ENCODE measurements at regions not wholly inside any gene's neighbourhood (a gene's known extent, or its start where the extent isn't known, plus 50 kb on each side); places are given as distances from the start of the nearest gene placed in this dataset.

DNA sequence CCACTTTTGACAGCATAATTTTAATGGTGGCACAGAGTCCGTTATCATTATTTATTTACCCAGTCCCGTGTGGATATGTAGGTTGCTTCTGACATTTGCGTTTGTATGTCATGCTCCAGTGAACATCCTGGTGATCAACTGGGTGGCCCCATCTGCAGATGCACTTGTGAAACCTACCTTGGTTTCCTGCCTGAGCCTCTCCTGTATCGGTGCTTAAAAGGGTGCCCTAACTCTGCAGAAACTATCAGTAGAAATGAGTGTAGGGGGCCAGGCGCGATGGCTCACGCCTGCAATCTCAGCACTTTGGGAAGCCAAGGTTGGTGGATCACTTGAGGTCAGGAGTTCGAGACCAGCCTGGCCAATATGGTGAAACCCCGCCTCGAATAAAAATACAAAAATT is 92.1 kb upstream of the IER5L start:
- ChIA-PET POLR2A (interaction anchor here (0.6 kb wide), 1 partner anchor 171 kb away, joined by 4 read pairs; no protein-coding TSS in a partner anchor), CTCF (no interaction called here)
- TF ChIP-seq JUN (IDR thresholded peaks at IDR 0.05; ENCODE audit: borderline replicate concordance, insufficient read depth, insufficient read length, low read depth) (no peak), EZH2 (IDR thresholded peaks at IDR 0.05; ENCODE audit: borderline replicate concordance, low read depth, low read length, severe bottlenecking) (no peak), MYC (IDR thresholded peaks at IDR 0.05; ENCODE audit: low read depth, low read length) (no peak), GATA2 (IDR thresholded peaks at IDR 0.05; ENCODE audit: insufficient read depth, insufficient read length, low read depth, low read length) (no peak), FOS (IDR thresholded peaks at IDR 0.05; ENCODE audit: borderline replicate concordance, insufficient read depth, low read length) (no peak), POLR2A (IDR thresholded peaks at IDR 0.05; ENCODE audit: low read depth, low read length) (no peak), POLR2AphosphoS5 (IDR thresholded peaks at IDR 0.05; ENCODE audit: insufficient read depth, low read depth, low read length) (no peak)
- TF ChIP-seq, protein P1, sequence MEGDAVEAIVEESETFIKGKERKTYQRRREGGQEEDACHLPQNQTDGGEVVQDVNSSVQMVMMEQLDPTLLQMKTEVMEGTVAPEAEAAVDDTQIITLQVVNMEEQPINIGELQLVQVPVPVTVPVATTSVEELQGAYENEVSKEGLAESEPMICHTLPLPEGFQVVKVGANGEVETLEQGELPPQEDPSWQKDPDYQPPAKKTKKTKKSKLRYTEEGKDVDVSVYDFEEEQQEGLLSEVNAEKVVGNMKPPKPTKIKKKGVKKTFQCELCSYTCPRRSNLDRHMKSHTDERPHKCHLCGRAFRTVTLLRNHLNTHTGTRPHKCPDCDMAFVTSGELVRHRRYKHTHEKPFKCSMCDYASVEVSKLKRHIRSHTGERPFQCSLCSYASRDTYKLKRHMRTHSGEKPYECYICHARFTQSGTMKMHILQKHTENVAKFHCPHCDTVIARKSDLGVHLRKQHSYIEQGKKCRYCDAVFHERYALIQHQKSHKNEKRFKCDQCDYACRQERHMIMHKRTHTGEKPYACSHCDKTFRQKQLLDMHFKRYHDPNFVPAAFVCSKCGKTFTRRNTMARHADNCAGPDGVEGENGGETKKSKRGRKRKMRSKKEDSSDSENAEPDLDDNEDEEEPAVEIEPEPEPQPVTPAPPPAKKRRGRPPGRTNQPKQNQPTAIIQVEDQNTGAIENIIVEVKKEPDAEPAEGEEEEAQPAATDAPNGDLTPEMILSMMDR (IDR thresholded peaks at IDR 0.05; ENCODE audit: extremely low read depth in 1 of 2, insufficient read depth in 1 of 2, low read depth in 1 of 2, low read length in 2 of 2) = no peak
- TF ChIP-seq, protein P2, sequence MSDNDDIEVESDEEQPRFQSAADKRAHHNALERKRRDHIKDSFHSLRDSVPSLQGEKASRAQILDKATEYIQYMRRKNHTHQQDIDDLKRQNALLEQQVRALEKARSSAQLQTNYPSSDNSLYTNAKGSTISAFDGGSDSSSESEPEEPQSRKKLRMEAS (IDR thresholded peaks at IDR 0.05; ENCODE audit: insufficient read depth, insufficient read length) = no peak
- H3K4me2 ChIP-seq (ENCODE audit: insufficient read depth, low read length) = no peak overlapping the region
- H4K20me1 ChIP-seq (replicated peaks; ENCODE audit: control insufficient read depth, extremely low read depth, insufficient read depth, low read length) = no peaks in the 10 kb centered on the region
- H3K9ac ChIP-seq (replicated peaks; ENCODE audit: extremely low read depth, insufficient read depth, low read length) = no peak overlapping the region
- H3K4me1 ChIP-seq (ENCODE audit: control insufficient read depth, extremely low read depth, insufficient read depth, low read length) = no peaks in the 10 kb centered on the region
- H3K9me1 ChIP-seq (replicated peaks; ENCODE audit: control insufficient read depth, extremely low read depth, insufficient read depth, low read length) = no peaks in the 10 kb centered on the region
- H2AFZ ChIP-seq (ENCODE audit: low read depth, low read length) = no peak overlapping the region
- intact Hi-C loops (cut with micrococcal nuclease) (loop anchor here (1.0 kb wide), 1 partner anchor 12 kb away; no protein-coding TSS in a partner anchor), dilution Hi-C loops (cut with MboI; ENCODE audit: extremely low pct_ligation_motif_present, low sequenced_read_pairs) (no loop called here)
- no TSS peak for BruUV-seq (replicated peaks)
- DNase-seq (ENCODE audit: low read depth, low spot score) = no peak
- no peak for FAIRE-seq
- no peak overlapping the region for H3K27ac ChIP-seq (ENCODE audit: insufficient read depth, low read depth, low read length)
- H3K27me3 ChIP-seq (ENCODE audit: control insufficient read depth in 2 of 2, insufficient read depth in 2 of 2, low read length in 2 of 2) = peaks cover 2% of the 10 kb centered on the region in 2 experiments
- no peaks in the 10 kb centered on the region for H3K79me2 ChIP-seq (ENCODE audit: control insufficient read depth, insufficient read depth, low read length)
- H3K36me3 ChIP-seq (ENCODE audit: control insufficient read depth in 2 of 2, extremely low read depth in 1 of 2, insufficient read depth in 2 of 2, low read length in 2 of 2) = no peaks in the 10 kb centered on the region
- H3K9me3 ChIP-seq (replicated peaks; ENCODE audit: control insufficient read depth, insufficient read depth, low read length) = no peaks in the 10 kb centered on the region
- H3K4me3 ChIP-seq (replicated peaks in 1 of 3; ENCODE audit: insufficient read depth in 1 of 3, low read depth in 1 of 3, low read length in 3 of 3) = no peak overlapping the region

All from endothelial cell of umbilical vein (primary cell).